ENCODE measurements at regions not wholly inside any gene's neighbourhood (a gene's known extent, or its start where the extent isn't known, plus 50 kb on each side); places are given as distances from the start of the nearest gene placed in this dataset.
"Not testable (repeated sequence)": the region's sequence is repeated elsewhere in the genome, so short reads cannot be mapped to it uniquely, and the experiment has no call there.

GRCh38 chr10:109237682-109238081 is 685.6 kb downstream of the XPNPEP1 start:
- no peak for TF ChIP-seq CTCF (IDR thresholded peaks at IDR 0.05; ENCODE audit: control extremely low read depth, extremely low read depth, low read depth, missing control alignments)
- ChIA-PET CTCF (no interaction called here), POLR2A (no interaction called here)
- no peak for DNase-seq (ENCODE audit: extremely low spot score)

GRCh38 chr10:109237050-109237449 is 686.3 kb downstream of the XPNPEP1 start:
- ChIA-PET CTCF (no interaction called here), POLR2A (no interaction called here)
- no peak for TF ChIP-seq CTCF (IDR thresholded peaks at IDR 0.05; ENCODE audit: control extremely low read depth, extremely low read depth, low read depth, missing control alignments)
- no peak for DNase-seq (ENCODE audit: extremely low spot score)

- CTCF ChIA-PET = interaction anchor here (1.7 kb wide), 1 partner anchor 8 kb away, joined by 5 read pairs; no protein-coding TSS in a partner anchor
- POLR2A ChIA-PET; DNase-seq (ENCODE audit: extremely low spot score): not testable (repeated sequence)
Measured at GRCh38 chr10:109223533-109223932, 699.8 kb downstream of the XPNPEP1 start.

- no peak for DNase-seq (ENCODE audit: extremely low spot score)
- ChIA-PET CTCF (interaction anchor here (0.9 to 2.0 kb wide), 4 partner anchors 12 to 23 kb away, joined by 3 to 5 read pairs (median 3); no protein-coding TSS in a partner anchor), POLR2A (no interaction called here)
- no peak for TF ChIP-seq CTCF (IDR thresholded peaks at IDR 0.05; ENCODE audit: control extremely low read depth, extremely low read depth, low read depth, missing control alignments)
Measured at GRCh38 chr10:109219935-109220605, 703.2 kb downstream of the XPNPEP1 start.

GRCh38 chr10:109218207-109218606 is 705.1 kb downstream of the XPNPEP1 start:
- DNase-seq (ENCODE audit: extremely low spot score) = no peak
- CTCF ChIA-PET = interaction anchor here (1.1 to 2.3 kb wide), 2 partner anchors 10 to 11 kb away, joined by 4 to 5 read pairs; no protein-coding TSS in a partner anchor
- POLR2A ChIA-PET = no interaction called here
- no peak for TF ChIP-seq CTCF (IDR thresholded peaks at IDR 0.05; ENCODE audit: control extremely low read depth, extremely low read depth, low read depth, missing control alignments)

GRCh38 chr10:109215291-109216075 is 707.8 kb downstream of the XPNPEP1 start:
- CTCF ChIA-PET = interaction anchor here (1.6 kb wide), 1 partner anchor 9 kb away, joined by 3 read pairs; no protein-coding TSS in a partner anchor
- TF ChIP-seq CTCF (IDR thresholded peaks at IDR 0.05; ENCODE audit: control extremely low read depth, extremely low read depth, low read depth, missing control alignments) = no peak
- POLR2A ChIA-PET = no interaction called here
- no peak for DNase-seq (ENCODE audit: extremely low spot score)

GRCh38 chr10:109214891-109215290 is 708.4 kb downstream of the XPNPEP1 start:
- CTCF ChIA-PET = interaction anchor here (1.6 kb wide), 1 partner anchor 8 kb away, joined by 3 read pairs; no protein-coding TSS in a partner anchor
- POLR2A ChIA-PET = not testable (repeated sequence)

More at GRCh38 chr10:109214891-109215290, 708.4 kb downstream of the XPNPEP1 start:
- not testable (repeated sequence) for DNase-seq (ENCODE audit: extremely low spot score)

All from GM10248 (cell line).